Heart left ventricle (tissue), 16 donors: ENCODE measurements at regions not wholly inside any gene's neighbourhood (a gene's known extent, or its start where the extent isn't known, plus 50 kb on each side); places are given as distances from the start of the nearest gene placed in this dataset.

ENCODE experiments used
- ATAC-seq, 4 donors: fragments of 200-7000 bp; cut with Tn5 transposase; one replicate each; pipeline ENCODE4 v1.9.1; 2020 to 2022; ENCODE audit warnings: moderate library complexity in 4 of 4, mild to moderate bottlenecking in 3 of 4, moderate number of reproducible peaks in 1 of 4
- DNase-seq, 5 donors: peaks; one replicate each; pipeline ENCODE4 v3.0.0-alpha.2; 2020
- H3K27ac ChIP-seq, 12 donors: fragments of 200-600 bp; sonication (generic) in 4 of 12; one replicate each; pipeline versions ENCODE4 v1.5.0 to v1.8.0; 2016 to 2022; ENCODE audit warnings: mild to moderate bottlenecking in 2 of 12
- H3K27me3 ChIP-seq, 9 donors: fragments of 200-600 bp; sonication (generic) in 2 of 9; one replicate each; pipeline versions ENCODE4 v1.5.1 to v1.8.0; 2016 to 2022; ENCODE audit warnings: mild to moderate bottlenecking in 3 of 9
- H3K36me3 ChIP-seq, 9 donors: fragments of 200-600 bp; sonication (generic) in 2 of 9; one replicate each; pipeline versions ENCODE4 v1.5.0 to v1.8.0; 2018 to 2022; ENCODE audit warnings: mild to moderate bottlenecking in 2 of 9
- H3K4me1 ChIP-seq, 12 donors: fragments of 200-600 bp; sonication (generic) in 4 of 12; one replicate each; pipeline versions ENCODE4 v1.5.0 to v1.8.0; 2016 to 2022; ENCODE audit warnings: mild to moderate bottlenecking in 3 of 12
- H3K4me3 ChIP-seq, 12 donors: fragments of 200-600 bp; sonication (generic) in 4 of 12; one replicate each; pipeline versions ENCODE4 v1.5.0 to v1.8.0; 2017 to 2022; ENCODE audit warnings: mild to moderate bottlenecking in 9 of 12, moderate library complexity in 4 of 12
- H3K9me3 ChIP-seq, 12 donors: fragments of 200-600 bp; sonication (generic) in 4 of 12; one replicate each; pipeline versions ENCODE4 v1.5.0 to v1.8.0; 2016 to 2022; ENCODE audit warnings: mild to moderate bottlenecking in 1 of 12
- POLR2A ChIP-seq, 2 donors: fragments of 450-650 bp; IDR thresholded peaks; one replicate each; pipeline ENCODE4 v1.6.1; 2017; ENCODE audit warnings: antibody characterized with exemption in 2 of 2, mild to moderate bottlenecking in 2 of 2, moderate library complexity in 2 of 2
- WGBS, 4 donors: extraction: QIAGEN DNeasy Blood & Tissue Kit in 2 of 4; methylation state at CpG; one replicate each; pipeline versions ENCODE4 v1.1.5 to v1.1.7; 2013 to 2018; 5-methylcytosine and 5-hydroxymethylcytosine counted together
- intact Hi-C, 10 donors: fragments of 100-400 bp; cut with DNase I; formaldehyde crosslinking; loops; one replicate each; pipeline versions ENCODE4 v1.11.1 to v1.14.2; 2022
- TF ChIP-seq, protein P1 (sequence below), 12 donors: fragments of 200-600 bp; sonication (generic) in 4 of 12; IDR thresholded peaks; one replicate each; pipeline versions ENCODE4 v1.5.0 to v1.8.0; 2018 to 2022; ENCODE audit warnings: antibody characterized with exemption in 12 of 12, mild to moderate bottlenecking in 5 of 12
- donor health status: ischemic (EF 13 %, LVEDD 7.1; RV severe dilation, severe dysfunction).
- donor health status: healthy with polysubstance abuse.
- donor health status: DM: no; HTN: yes; CAD: no.
- donor health status: DM: no; HTN: no; CAD: no.
- donor health status: ischemic (EF 25% LVEDD 6.9; RV normal size, moderate dysfunction).
- donor health status: ischemic (EF 25% LVEDD 5.7; RV mildly dilated, moderate dysfunction).
- donor health status: healthy.
- donor health status: DM: yes; HTN: yes; CAD: no.
- donor health status: ischemic (EF 35%, LVEDD 5.7; RV mildly dilated, moderate dysfunction).
- donor health status: nonischemic (EF 11% LVEDD 7.7; RV severe dilation, severe dysfunction).
- donor health status: DM: yes; HTN: yes; CAD: no.
- donor health status: PGD.
- donor health status: ischemic (EF 29% LVEDD 5.4; RV normal size, mild dysfunction).
- donor health status: nonischemic (EF 23%, LVEDD 6.1; RV moderate dilation, normal function).

DNA sequence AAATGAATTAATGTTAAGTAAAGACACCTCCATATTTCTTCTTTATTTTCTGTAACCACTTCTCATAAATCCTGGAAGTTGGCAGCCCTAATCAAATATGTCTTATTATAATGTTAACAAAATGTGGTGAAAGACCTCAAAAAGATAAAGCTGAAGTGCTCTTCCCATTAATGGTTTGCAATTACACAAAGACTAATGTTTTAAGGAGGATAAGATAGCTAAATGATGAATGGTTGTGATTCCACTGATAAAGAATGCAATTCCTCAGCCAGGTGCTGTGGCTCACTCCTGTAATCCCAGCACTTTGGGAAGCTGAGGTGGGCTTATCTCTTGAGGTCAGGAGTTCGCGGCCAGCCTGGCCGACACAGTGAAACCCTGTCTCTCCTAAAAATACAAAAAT, 125.8 kb upstream of the SNX2 start:
- 61 to 73% (median 68%) methylated on average over 3 of the region's 3 CpGs for WGBS, 4 donors
- Histone ChIP-seq H3K4me3 (no peak overlapping the region), H3K27ac (no peak overlapping the region), H3K27me3 (peaks cover 0 to 5% (median 0%) of the 10 kb centered on the region in 9 donors), H3K9me3 (no peaks in the 10 kb centered on the region), H3K36me3 (no peaks in the 10 kb centered on the region), H3K4me1 (no peaks in the 10 kb centered on the region)
- intact Hi-C loops: no loop called here
- DNase-seq (no peak), ATAC-seq (no peak)
- TF ChIP-seq POLR2A (IDR thresholded peaks at IDR 0.05): no peak
- TF ChIP-seq, protein P1, sequence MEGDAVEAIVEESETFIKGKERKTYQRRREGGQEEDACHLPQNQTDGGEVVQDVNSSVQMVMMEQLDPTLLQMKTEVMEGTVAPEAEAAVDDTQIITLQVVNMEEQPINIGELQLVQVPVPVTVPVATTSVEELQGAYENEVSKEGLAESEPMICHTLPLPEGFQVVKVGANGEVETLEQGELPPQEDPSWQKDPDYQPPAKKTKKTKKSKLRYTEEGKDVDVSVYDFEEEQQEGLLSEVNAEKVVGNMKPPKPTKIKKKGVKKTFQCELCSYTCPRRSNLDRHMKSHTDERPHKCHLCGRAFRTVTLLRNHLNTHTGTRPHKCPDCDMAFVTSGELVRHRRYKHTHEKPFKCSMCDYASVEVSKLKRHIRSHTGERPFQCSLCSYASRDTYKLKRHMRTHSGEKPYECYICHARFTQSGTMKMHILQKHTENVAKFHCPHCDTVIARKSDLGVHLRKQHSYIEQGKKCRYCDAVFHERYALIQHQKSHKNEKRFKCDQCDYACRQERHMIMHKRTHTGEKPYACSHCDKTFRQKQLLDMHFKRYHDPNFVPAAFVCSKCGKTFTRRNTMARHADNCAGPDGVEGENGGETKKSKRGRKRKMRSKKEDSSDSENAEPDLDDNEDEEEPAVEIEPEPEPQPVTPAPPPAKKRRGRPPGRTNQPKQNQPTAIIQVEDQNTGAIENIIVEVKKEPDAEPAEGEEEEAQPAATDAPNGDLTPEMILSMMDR (IDR thresholded peaks at IDR 0.05): no peak

DNA sequence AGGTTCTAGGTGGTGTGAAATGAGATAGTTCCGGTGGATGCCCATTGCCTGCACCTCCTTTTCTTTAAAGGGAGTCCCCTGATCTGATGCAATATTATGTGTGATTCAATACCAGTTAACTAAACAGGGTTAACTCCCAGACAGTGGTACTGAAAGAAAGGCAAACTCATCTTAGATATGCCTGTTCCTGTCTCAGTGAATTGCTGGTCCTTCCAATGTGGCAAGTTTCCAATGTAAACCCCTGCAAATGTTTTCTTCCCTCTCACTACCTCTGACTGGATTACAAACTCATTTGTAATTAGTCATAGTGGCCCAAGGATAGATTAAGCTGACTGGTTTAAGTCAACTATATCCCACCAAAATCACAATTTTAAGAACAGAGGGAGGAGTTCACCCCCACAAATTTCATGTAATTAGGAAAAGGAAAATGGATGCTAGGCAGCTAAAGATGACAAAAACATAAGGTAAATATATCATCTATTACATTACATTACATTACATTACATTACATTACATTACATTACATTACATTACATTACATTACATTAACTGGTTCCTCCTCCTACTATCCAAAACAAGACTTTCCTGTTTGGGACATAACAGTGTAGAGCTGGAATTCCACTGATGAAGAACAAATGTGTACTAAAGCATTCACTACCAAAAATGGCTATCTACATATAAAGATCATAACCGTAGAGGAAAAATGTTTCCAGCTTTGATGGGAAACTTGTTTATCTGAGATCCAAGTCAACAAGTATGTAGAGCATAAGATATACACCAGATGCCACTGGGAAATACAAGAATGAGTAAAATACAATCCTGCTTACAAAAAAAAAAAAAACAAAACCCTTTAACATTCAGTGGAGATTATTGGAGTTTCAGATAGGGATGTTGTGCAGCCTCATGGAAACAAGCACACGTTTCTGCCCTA, 121.5 kb upstream of the SNX2 start:
- ATAC-seq: no peak

DNA sequence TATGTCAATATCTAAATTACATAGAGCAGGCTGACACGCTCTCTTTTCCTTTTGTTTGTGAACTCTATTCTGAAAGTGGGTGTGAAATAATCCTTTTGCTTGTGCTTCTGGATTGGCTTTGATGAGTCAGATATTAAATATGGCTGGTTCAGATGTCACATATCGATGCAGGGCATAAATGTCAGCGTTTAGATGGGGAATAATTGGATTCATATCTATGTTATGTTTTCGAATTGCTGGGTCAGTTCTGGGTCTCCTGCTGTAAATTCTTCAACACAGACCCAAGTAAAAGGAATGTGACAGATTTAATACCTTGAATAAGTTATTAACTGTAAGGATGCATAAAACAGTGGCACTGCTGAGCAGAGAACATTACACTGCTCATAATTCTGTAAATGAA, 118.7 kb upstream of the SNX2 start:
- no peaks in the 10 kb centered on the region for H3K27me3 ChIP-seq
- no peaks in the 10 kb centered on the region for H3K4me1 ChIP-seq
- 68 to 83% (median 78%) methylated on average over 4 of the region's 4 CpGs for WGBS, 4 donors
- no peaks in the 10 kb centered on the region for H3K36me3 ChIP-seq
- no peak for DNase-seq
- TF ChIP-seq, protein P1 (IDR thresholded peaks at IDR 0.05): no peak
- no peak for TF ChIP-seq POLR2A (IDR thresholded peaks at IDR 0.05)
- H3K27ac ChIP-seq: no peak overlapping the region
- H3K4me3 ChIP-seq: no peak overlapping the region
- ATAC-seq: no peak
- H3K9me3 ChIP-seq: no peaks in the 10 kb centered on the region
- intact Hi-C loops: no loop called here

More for the DNA sequence above, 121.5 kb upstream of the SNX2 start:
- no peak overlapping the region for H3K27ac ChIP-seq
- intact Hi-C loops: no loop called here
- no peaks in the 10 kb centered on the region for H3K27me3 ChIP-seq
- H3K4me1 ChIP-seq: no peaks in the 10 kb centered on the region
- no peak for DNase-seq
- no peaks in the 10 kb centered on the region for H3K36me3 ChIP-seq
- H3K9me3 ChIP-seq: no peaks in the 10 kb centered on the region
- 35 to 53% (median 42%) methylated on average over 3 of the region's 3 CpGs for whole genome bisulfite sequencing, 4 donors
- TF ChIP-seq, protein P1 (IDR thresholded peaks at IDR 0.05): no peak
- TF ChIP-seq POLR2A (IDR thresholded peaks at IDR 0.05): no peak
- no peak overlapping the region for H3K4me3 ChIP-seq

DNA sequence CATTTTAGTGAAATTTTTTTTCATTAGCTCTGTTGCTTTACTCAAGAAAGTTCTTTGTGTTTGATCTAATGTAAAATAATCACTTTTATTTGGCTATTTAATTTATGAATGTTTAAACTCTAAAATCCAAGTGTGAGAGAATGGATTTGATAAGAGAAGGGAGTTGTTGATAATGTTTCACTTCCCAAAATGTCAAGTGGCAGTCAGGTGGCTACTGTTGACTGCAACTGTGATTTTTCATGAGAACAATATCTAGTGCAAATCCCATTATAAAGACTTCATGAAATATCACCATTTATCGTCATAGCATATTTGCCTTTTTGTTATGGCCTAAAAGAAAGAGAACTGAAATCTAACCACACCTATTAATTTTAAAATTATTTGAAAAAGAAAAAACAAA, 118.3 kb upstream of the SNX2 start:
- WGBS, 4 donors: 91 to 98% (median 97%) methylated on average over 1 of the region's 1 CpG

More for the DNA sequence above, 118.3 kb upstream of the SNX2 start:
- no peak for TF ChIP-seq POLR2A (IDR thresholded peaks at IDR 0.05)
- TF ChIP-seq, protein P1 (IDR thresholded peaks at IDR 0.05): no peak
- DNase-seq (no peak), ATAC-seq (no peak)
- Histone ChIP-seq H3K9me3 (no peaks in the 10 kb centered on the region), H3K4me3 (no peak overlapping the region), H3K36me3 (no peaks in the 10 kb centered on the region), H3K27ac (no peak overlapping the region), H3K4me1 (no peaks in the 10 kb centered on the region), H3K27me3 (no peaks in the 10 kb centered on the region)
- intact Hi-C loops: no loop called here
